ENCODE measurements at regions not wholly inside any gene's neighbourhood (a gene's known extent, or its start where the extent isn't known, plus 50 kb on each side); places are given as distances from the start of the nearest gene placed in this dataset.

GRCh38 chr5:96123418-96123817, 161.8 kb upstream of the ELL2 start:
- DNase-seq: no peak

GRCh38 chr5:96121364-96121763, 159.7 kb upstream of the ELL2 start:
- Histone ChIP-seq H3K4me3 (no peak overlapping the region), H3K36me3 (no peaks in the 10 kb centered on the region), H3K27me3 (no peaks in the 10 kb centered on the region), H3K9me3 (no peaks in the 10 kb centered on the region), H3K4me1 (peaks cover 0 to 13% (median 0%) of the 10 kb centered on the region in 4 donors), H3K27ac (no peak overlapping the region)
- no peak for DNase-seq
- TF ChIP-seq CTCF (IDR thresholded peaks at IDR 0.05): no peak
- TF ChIP-seq POLR2A (IDR thresholded peaks at IDR 0.05): no peak

More at GRCh38 chr5:96123418-96123817, 161.8 kb upstream of the ELL2 start:
- no peak overlapping the region for H3K27ac ChIP-seq
- H3K9me3 ChIP-seq: no peaks in the 10 kb centered on the region
- H3K4me3 ChIP-seq: no peak overlapping the region
- no peaks in the 10 kb centered on the region for H3K36me3 ChIP-seq
- H3K27me3 ChIP-seq: no peaks in the 10 kb centered on the region
- no peak for TF ChIP-seq POLR2A (IDR thresholded peaks at IDR 0.05)
- TF ChIP-seq CTCF (IDR thresholded peaks at IDR 0.05): no peak
- H3K4me1 ChIP-seq: peaks cover 0 to 9% (median 0%) of the 10 kb centered on the region in 4 donors

GRCh38 chr5:96120120-96120519, 158.5 kb upstream of the ELL2 start:
- Histone ChIP-seq H3K4me3 (no peak overlapping the region), H3K9me3 (no peaks in the 10 kb centered on the region), H3K4me1 (peaks cover 0 to 4% (median 0%) of the 10 kb centered on the region in 4 donors), H3K36me3 (no peaks in the 10 kb centered on the region), H3K27ac (no peak overlapping the region), H3K27me3 (no peaks in the 10 kb centered on the region)
- no peak for TF ChIP-seq CTCF (IDR thresholded peaks at IDR 0.05)
- no peak for TF ChIP-seq POLR2A (IDR thresholded peaks at IDR 0.05)
- no peak for DNase-seq

GRCh38 chr5:96117771-96118651, 156.4 kb upstream of the ELL2 start:
- Histone ChIP-seq H3K4me1 (peaks cover 0 to 4% (median 0%) of the 10 kb centered on the region in 4 donors), H3K4me3 (no peak overlapping the region), H3K36me3 (no peaks in the 10 kb centered on the region), H3K27me3 (no peaks in the 10 kb centered on the region), H3K9me3 (no peaks in the 10 kb centered on the region), H3K27ac (no peak overlapping the region)
- no peak for DNase-seq
- TF ChIP-seq CTCF (IDR thresholded peaks at IDR 0.05): no peak
- TF ChIP-seq POLR2A (IDR thresholded peaks at IDR 0.05): no peak

GRCh38 chr5:96115147-96115807, 153.6 kb upstream of the ELL2 start:
- Histone ChIP-seq H3K4me3 (no peak overlapping the region), H3K27me3 (no peaks in the 10 kb centered on the region), H3K9me3 (no peaks in the 10 kb centered on the region), H3K4me1 (peaks cover 0 to 4% (median 0%) of the 10 kb centered on the region in 4 donors), H3K36me3 (no peaks in the 10 kb centered on the region), H3K27ac (peak overlapping the region in 1 of 4 donors; percentile 44)
- peak in 1 of 3 donors; percentile 47 for DNase-seq
- TF ChIP-seq CTCF (IDR thresholded peaks at IDR 0.05) (no peak), POLR2A (IDR thresholded peaks at IDR 0.05) (no peak)
